ENCODE measurements at regions not wholly inside any gene's neighbourhood (a gene's known extent, or its start where the extent isn't known, plus 50 kb on each side); places are given as distances from the start of the nearest gene placed in this dataset.

DNA sequence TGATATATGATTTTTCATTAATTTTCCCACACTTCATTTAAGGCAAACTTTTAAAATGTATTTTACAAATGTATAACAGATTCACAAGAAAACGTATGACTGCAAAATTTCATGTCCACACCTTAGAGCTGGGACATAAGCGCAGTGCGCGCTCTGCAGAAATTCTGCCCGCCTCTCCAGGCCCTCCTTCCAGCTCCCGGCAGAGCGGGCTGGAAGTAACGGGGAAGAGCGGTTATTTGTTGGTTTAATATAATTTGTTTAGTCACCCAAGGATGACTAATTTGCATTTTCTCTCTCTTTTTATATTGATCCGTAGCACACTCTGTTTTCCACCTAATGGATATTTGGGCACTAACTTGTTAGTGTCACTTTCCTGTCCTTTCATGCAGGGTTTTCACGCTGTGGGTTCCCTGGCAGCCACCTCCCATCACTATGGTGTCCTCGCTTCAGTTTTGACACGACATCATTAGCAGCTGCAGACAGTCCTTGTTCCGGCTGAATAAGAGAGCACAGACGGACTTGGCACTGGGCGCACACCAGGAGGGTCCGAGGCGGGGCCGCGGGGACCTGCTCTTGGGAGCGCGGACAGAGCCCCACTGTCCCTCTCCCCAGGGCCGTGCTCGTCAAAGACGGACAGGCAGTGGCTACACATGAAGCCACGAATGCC is 129.2 kb upstream of the SEC61G start:
- no peak for DNase-seq (ENCODE audit: low read depth in 3 of 3, low spot score in 2 of 3)

DNA sequence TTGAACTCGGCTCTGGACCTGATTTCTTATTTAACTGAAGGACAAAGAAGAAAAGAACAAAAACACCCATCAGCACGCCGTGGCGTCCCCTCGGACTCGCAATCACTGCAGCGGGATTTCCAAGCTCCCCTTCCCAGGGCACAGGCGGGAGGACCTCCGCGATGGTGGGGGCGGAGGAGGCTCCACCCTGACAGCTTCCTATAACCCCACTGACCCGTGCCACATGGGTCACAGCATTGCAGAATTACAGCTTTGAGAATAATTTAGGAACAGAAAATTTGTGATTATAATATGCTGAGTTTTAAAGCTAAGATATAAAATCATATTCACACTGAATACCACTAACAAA is 129.7 kb upstream of the SEC61G start:
- DNase-seq (ENCODE audit: low read depth in 3 of 3, low spot score in 2 of 3): no peak

DNA sequence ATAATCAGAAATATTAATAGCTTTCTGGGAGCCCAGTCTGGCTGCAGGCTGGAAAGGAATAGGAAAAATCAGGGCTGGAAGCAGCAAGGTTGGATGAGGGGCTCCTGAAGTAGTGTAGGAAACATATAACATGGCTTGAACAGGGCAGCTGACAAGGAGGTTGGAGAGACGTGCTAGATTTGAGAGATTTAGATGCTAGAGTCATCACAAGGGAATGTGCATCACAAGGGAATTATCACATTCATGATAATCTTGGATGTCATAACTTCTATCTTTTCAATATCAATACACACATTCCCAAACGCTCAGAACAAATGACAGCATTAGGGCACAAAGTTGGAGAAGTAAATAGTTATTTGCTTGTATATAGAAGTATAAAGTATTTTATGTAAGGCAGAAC is 120.9 kb upstream of the EGFR start:
- DNase-seq (ENCODE audit: low read depth in 3 of 3, low spot score in 2 of 3): no peak

DNA sequence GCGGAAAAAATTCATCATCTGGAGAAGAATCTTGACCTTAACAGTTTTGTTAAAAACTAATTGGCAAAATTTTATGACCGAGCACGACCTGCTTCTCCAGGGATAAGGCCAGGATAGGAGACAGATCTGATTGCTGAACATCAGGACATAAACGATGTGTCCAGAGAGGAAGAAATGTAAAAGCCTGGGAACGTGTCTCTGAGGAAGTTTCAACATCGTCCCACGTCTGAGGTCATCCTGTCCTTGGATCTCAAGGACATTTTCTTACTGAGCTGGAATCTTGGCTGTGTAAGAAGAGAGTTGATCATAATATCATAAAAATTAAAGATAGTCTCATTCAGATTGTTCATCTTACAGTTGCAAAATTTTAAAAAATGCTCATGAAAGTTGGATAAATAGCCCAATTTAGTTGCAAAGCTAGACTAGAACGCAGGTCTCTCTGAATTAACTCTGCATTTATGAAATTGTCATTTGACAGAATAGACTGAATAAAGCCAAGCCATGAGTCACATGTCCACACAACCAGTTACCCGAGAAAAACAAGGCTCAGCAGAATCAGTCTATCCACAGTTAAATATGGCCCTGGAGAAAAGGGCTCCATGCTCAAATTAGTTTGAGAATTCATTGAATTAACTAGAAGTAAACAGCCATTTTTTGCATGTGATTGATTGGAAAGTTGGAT is 120.0 kb upstream of the EGFR start:
- no peak for DNase-seq (ENCODE audit: low read depth in 3 of 3, low spot score in 2 of 3)

DNA sequence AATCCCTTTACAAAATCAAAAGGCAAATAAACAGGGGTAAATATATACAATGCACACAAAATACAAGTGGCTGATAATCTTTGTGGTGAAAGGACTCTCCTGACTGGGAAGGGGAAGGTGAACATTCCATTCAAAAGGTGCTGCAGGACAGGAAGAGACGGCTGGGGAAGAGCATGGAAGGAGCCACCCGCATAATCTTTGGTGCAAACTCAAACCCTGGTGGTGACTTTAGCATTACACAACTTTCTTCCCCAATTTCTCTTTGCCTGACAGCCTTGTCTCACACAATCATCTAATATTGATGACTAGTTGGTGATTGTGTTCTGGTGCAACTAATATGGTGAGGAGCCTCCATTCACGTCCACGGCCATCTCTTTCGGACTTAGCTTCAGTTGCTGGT is 117.0 kb upstream of the EGFR start:
- DNase-seq (ENCODE audit: low read depth in 3 of 3, low spot score in 2 of 3): no peak

DNA sequence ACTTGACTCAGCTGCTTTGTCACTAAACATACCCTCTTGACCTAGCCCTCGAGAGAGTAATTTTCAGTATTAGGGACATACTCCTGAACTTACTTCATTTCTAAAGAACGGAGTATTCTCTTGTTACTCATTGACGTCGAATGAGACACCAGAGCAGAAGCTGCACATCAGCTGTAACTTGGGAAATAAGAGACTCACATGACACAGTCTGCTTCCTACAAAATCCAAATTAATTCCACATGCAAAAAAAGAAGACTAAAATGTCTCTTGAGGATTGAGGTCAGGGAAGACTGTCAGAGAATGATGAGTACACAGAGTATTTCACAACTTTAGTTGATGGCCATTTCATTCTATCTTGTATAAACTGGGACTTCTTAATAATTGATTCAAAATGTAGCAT is 114.7 kb upstream of the EGFR start:
- DNase-seq (ENCODE audit: low read depth in 3 of 3, low spot score in 2 of 3): no peak

DNA sequence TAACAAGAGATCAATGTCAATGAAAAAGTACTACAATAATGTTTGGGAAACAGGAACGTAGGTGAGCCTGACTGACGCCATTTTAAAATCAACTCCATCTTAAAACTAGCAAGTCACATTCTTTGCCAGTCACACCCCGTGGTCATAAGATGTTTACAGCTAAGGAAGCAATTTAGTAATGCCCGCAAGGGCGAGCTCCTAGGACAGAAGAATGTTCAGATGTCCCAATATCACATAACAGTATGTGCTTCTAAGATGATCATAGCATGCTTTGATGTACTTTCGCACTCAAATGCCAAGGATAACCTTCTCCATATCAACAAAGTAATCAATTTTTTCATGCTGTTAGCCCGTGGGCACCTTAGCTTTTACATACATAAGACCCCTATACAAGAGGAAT is 113.8 kb upstream of the EGFR start:
- DNase-seq (ENCODE audit: low read depth in 3 of 3, low spot score in 2 of 3): no peak

DNA sequence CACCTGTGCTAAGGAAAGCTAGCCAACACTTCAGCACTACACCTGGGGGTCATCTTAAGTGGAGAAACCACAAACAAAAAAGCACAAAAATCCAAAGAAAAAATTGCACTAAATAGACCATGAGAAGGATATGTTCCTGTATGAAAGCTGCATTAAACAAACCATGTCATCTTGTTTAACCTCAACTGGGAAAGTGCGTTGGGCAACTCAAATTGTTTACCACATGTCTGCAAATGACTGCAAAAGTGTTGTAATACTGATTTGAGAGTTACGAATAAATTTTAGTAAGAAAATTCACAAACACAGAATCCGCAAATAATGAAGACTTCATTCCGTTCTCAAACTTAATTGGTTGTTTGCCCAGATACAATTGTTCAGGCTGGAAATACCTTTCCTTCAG is 111.9 kb upstream of the EGFR start:
- DNase-seq (ENCODE audit: low read depth in 3 of 3, low spot score in 2 of 3): no peak

DNA sequence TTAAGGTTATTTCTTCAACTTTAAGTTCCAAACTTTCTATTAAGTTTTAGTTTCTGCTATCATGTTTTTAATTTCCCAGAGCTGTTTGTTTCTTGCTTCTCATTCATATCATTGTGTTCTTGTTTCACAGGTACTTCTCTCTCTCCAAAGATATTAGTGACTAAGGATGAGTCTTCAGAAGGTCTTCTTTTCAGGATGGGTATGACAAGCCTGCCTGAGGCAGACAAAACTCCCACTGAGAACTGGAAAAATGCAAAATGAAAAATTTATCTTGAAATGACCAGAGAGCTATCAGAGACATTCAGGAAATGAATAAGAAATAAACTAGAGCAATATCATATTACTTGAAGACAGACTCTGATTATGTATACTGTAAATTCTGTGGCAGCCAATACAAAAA is 110.8 kb upstream of the EGFR start:
- DNase-seq (ENCODE audit: low read depth in 3 of 3, low spot score in 2 of 3): no peak

DNA sequence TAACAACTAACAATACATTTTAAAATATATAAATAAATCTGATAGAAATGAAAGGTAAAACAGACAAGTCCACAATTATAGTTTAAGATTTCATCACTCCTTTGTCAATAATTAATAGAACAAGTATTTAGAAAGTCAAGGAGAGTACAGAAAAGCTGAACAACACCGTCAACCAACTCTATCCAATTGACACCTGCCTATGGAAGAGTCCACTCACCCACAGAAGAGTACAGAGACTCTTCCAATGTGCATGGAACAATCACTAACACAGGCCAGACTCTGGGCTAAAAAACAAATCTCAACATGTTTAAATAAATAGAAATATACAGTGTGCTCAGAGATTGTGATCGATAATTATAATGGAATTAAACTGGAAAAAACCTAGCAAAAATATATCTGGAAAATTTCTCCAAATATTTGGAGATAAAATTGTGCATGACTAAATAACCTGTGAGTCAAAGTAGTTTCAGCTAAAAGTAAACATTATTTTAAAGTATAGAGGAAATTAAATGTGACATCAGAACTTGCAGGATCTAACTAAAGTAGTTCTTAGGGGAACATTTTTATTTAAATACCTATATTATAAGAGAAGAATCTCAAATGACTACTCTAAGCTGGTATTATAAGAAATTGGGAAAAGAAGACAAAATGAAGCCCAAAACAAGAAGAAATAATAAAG is 109.9 kb upstream of the EGFR start:
- no peak for DNase-seq (ENCODE audit: low read depth in 3 of 3, low spot score in 2 of 3)

DNA sequence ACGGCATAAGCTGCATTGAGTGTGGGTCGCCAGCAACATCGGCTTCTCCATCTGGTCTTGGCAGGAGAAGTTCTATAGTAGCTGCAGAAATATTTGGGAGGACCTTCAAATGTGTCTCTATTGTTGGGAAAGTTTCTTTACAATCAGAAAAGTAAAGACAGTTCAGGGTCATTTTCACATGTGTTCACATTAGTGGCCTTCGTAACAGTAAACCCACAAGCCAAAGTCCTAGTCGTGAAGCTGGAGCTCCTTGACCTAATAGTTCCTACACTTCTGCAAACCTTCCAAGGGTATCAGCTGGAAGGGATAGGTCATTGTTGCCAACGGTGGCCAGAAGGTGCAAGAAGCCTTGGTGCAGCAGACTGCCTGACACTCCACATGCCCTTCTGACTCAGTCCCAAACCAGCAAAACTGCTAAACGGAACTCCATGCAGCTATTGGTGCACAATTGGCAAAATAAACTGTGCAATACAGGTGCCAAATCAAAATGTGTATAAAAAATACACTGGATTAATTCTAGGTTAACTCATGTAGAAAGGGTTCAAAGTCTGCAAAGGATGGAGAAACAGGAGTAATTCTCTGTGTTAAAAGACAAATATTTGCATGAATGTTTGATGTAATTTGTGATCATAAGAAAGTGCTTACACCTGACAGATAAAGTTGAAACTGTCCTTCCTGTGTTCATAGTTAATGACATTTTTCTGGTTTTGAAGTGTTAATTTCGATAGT is 102.8 kb upstream of the EGFR start:
- DNase-seq (ENCODE audit: low read depth in 3 of 3, low spot score in 2 of 3): no peak

DNA sequence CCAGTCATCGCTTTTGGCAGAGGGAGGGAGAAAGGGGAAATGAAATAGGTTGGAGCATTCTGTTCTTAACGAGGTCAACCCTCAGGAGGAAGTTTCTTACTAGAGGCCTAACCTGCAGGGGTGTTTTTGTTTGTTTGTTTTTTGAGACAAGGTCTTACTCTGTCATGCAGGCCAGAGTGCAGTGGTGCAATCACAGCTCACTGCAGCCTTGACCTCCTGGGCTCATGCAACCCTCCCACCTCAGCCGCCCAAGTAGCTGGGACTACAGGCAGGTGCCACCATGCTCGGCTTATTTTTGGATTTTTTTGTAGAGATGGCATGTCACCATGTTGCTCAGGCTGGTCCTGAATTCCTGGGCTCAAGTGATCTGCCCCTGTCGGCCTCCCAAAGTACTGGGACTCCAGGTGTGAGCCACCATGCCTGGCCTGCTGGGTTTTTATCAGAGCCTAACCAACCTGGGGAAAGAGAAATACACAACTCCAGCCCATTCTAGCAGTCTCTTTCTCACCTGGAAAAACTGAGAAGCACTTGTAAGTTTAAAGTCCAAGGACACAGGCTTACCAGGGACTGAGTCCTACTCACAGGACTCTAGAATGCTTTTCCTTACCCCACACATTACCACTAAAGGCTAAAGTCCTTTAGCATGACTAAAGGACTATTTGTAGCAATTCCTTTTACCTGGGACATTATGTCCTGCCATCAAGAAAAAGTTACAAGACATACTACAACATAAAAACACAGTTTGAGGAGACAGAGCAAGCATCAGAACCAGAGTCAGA is 101.0 kb upstream of the EGFR start:
- DNase-seq (ENCODE audit: low read depth in 3 of 3, low spot score in 2 of 3): no peak

DNA sequence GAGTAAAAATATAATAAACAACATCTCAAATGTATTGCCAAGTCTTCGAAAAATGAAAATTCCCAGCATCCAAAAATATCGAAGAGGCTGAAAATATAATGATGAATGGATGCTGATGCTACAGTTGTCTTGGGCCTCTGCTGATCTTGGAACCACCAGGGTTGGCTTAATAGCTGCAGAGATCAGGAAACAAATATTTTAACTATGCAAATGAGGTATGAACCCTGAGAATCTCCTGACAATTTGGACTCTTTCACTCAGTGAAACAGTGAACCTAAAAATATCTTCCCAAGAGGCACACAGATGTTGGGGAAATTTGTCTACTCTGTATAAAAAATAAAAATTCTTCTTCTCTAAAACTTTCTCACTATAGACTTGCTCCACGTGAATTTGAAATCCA is 97.7 kb upstream of the EGFR start:
- DNase-seq (ENCODE audit: low read depth in 3 of 3, low spot score in 2 of 3): no peak

DNA sequence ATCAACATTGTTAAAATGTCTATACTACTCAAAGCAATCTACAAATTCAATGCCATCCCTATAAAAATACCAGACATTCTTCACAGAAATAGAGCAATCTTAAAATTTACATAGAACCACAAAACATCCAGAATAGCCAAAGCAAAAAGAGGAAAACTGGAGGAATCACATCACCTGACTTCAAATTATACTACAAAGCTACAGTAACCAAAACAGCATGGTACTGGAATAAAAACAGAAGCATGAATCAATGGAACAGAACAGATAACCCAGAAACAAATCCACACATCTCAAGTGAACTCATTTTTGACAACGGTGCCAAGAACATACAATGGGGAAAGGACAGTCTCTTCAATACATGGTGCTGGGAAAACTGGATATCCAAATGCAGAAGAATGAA is 87.3 kb upstream of the EGFR start:
- DNase-seq (ENCODE audit: low read depth in 3 of 3, low spot score in 2 of 3): no peak

DNA sequence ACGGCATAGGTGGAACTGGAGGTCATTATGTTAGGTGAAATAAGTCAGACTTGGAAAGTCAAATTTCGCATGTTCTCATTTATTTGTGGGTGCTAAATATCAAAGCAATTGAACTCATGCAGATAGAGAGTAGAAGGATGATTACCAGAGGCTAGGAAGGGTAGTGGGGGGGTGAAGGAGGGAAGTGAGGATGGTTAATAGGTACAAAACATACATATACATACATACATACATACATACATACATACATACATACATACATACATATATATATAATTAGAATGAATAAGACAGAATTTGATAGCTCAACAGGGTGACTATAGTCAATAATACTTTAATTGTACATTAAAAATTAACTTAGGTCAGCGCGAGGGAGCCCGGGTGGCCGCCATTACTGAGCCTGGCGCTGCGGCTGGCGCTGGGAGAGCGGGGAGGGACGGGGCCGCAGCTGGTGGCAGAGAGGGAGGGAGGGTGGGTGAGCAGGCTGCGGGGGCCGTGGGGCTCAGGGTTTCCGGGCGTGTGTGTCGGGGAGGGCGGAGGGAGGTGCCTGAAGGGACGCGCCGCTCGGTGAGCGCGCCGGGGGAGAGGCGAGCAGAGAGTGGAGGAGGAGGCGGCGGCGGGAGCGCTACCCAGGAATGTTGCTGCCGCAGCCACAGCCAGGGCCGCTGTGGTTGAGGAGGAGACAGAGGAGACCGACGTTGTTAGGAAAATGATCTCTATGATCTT is 85.8 kb upstream of the EGFR start:
- peak in 2 of 3 donors; percentile 36 to 45 for DNase-seq (ENCODE audit: low read depth in 3 of 3, low spot score in 2 of 3)

DNA sequence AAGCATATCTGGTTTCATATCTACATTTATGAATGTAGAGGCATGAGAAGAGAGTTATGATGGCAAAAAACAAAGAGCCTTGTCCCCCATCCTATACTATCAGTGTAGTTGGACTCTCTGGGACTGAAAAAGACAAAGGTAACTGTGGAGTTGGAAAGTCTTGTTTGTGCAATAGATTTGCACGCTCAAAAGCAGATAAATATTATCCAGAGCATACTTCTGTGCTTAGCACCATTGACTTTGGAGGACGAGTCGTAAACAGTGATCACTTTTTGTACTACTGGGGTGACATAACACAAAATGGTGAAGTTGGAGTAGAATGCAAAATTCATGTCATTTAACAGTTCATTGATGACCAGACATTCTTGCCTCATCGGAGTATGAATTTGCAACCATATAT is 85.2 kb upstream of the EGFR start:
- no peak for DNase-seq (ENCODE audit: low read depth in 3 of 3, low spot score in 2 of 3)

DNA sequence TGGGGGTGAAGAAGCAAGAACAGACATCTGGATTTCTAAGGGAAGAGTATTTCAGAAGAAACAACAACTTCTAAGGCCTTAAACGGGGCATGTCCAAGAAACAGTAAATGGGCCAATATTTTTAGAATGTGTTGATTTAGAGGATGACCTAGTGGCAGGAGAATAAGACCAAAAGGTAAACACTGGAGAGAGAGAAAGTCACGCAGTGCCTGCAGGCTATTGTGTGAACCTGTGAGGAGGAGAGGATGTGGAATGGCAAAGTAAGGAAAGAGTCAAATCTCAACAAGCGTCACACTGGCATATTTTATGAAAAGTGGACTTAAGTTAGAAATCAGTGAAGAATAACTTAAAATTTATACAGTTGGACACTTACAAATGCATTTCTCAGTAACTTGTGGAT is 78.1 kb upstream of the EGFR start:
- no peak for DNase-seq (ENCODE audit: low read depth in 3 of 3, low spot score in 2 of 3)

DNA sequence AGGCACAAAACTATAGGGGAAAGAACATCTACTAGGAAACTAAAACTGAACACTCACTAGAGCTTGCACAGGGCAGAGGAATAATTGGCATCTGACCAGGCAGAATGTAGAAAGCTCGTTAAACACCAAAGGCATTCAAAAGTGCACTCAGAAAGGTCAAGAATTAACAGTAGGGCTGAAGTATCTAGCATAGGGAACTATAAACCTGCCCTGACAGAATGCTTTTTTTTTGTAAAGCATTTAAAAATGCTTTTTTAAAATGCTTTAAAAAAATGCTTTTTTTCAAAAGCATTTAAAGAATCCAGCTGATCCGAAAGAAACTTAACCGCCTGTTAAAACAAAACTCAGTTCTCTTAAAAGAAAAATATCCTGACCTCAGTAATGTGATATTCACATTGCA is 74.6 kb upstream of the EGFR start:
- DNase-seq (ENCODE audit: low read depth in 3 of 3, low spot score in 2 of 3): no peak

DNA sequence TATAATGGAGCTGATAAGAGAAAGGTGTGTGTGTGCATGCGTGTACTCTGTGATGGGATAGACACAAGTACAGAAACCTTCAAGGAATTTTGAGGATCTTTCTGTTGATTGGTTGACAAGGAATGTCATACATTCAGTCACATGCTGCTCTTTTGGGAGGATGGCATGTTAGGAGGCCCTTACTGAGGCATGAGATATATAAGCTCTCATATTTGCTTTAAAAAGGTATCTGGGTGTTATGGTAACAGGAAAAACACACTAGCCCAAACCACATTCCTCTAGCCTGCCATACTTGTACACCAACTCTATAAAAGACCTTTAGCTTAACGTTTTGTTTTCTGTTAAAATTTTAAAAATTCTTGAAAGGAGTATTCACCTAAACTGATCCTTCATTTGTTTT is 72.5 kb upstream of the EGFR start:
- DNase-seq (ENCODE audit: low read depth in 3 of 3, low spot score in 2 of 3): no peak

DNA sequence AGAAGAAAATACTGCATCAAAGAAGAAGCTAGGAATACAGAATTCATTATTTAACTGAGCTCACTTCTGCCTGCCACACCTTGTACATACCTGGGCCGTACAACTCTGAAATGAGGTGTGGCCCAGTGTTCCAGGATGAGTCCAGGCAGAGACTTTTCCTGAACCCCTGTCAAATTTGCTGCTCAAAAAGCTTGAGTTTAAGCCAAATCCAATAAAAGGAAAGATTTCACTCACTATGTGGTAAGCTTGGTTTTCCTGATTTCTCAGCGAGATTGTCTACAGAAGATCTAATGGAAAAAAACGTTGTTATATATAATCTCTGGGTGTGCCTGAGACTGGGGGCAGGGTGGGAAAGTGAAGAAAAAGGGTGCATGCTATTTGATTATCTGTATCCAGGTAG is 72.1 kb upstream of the EGFR start:
- no peak for DNase-seq (ENCODE audit: low read depth in 3 of 3, low spot score in 2 of 3)
